NCI-H446 treated with DMSO at 0.1 percent for 48 hours (cell line): ENCODE measurements at regions not wholly inside any gene's neighbourhood (a gene's known extent, or its start where the extent isn't known, plus 50 kb on each side); places are given as distances from the start of the nearest gene placed in this dataset.

ENCODE experiments used
- DNase-seq: peaks from one replicate; lab custom pipeline; 2025; lab: John Stamatoyannopoulos, UW

- DNase-seq = no peak
Measured at GRCh38 chr10:126783806-126784557, 113.5 kb upstream of the C10orf90 start.

DNA sequence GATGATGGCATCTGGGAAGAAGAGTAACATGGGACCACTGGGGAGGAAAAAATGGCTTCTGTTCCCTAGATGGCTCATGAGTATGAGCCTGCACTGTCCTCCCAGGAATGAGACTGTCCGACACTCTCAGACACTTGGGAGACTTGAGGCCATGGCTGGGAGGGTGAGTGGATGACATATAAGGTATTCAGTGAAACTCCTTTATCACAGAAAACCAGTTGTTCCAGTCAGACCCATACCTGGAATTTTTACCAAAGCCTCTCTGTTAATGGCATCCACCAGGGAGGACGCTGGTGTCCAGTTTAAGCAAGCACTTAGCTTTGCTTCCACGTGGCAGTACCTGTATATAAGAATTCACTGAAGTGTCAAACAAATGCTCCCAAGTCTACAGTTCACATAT is 116.7 kb upstream of the C10orf90 start:
- DNase-seq = no peak

DNA sequence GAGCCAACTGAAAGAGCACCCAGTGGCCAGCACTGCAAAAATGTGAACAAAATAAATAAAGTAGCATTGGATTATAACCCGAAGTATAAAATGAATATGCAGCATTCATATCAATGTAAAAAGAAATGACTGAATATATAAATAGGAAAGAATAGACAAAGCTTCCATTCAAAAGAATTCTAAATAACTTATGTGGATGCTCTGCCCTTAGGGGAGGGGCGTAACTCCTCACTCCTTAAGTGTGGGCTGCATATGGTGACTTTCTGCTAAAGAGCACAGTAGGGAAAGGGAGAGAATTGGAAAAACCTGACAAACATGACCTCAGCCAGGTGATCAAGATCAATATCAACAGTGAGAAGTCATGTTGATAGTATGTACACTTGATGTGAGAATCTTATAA is 109.9 kb upstream of the DOCK1 start:
- no peak for DNase-seq

- DNase-seq = no peak
Measured at GRCh38 chr10:126798649-126799048, 106.6 kb upstream of the DOCK1 start.

GRCh38 chr10:126803394-126803793 is 101.8 kb upstream of the DOCK1 start:
- DNase-seq = no peak

DNA sequence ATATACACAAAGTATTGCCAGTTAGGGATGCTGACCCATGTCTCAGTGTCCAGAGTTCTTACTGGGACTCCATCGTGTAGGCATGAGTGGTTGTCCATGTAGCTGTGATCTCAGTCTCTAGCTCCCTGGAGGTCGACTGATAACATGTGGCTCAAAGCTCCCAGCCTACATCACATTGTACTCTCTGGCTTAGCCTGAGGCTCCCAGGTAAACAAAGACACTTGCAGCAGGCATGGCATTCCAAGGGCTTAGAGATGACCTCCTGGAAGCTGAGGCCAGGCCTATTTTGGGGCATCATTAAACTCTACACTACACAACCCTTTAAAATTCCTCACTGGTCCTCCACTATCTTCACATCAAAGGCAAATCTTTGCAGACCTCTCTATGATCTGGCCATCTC is 100.8 kb upstream of the DOCK1 start:
- DNase-seq = no peak

DNA sequence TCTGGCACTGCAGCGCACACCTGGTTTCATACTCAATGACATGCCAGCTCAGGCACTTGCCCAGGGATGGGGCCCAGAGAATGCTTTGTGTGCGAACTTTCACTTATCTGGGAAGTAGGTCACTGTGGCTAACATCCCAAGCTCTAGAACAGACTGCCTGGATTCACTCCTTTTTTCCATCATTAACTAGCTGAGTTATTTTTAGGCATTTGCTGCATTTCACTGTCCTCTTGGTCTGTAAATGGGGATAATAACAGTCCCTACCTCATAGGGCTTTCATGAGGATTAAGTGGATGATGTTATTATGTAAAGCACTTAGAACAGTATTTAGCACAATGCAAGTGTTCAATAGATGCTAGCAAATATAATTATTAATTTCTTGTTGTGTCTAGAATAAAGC is 98.7 kb upstream of the DOCK1 start:
- DNase-seq = no peak

GRCh38 chr10:126806991-126807702 is 98.1 kb upstream of the DOCK1 start:
- no peak for DNase-seq

- DNase-seq = no peak
Measured at GRCh38 chr10:126808103-126808502, 97.1 kb upstream of the DOCK1 start.

DNA sequence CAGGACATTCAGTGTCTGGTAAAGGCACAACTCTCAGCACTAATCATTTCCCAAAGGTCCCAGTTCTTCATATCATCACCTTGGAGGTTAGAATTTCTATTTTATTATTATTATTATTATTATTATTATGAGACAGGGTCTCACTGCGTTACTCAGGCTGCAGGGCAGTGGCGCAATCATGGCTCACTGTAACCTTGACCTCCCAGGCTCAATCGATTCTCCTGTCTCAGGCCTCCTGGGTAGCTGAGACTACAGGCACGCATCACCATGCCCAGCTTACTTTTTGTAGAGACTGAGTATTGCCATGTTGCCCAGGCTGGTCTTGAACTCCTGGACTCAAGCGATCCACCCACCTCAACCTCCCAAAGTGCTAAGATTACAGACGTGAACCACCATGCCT is 91.8 kb upstream of the DOCK1 start:
- DNase-seq = no peak

GRCh38 chr10:126833542-126833941 is 71.7 kb upstream of the DOCK1 start:
- no peak for DNase-seq

DNA sequence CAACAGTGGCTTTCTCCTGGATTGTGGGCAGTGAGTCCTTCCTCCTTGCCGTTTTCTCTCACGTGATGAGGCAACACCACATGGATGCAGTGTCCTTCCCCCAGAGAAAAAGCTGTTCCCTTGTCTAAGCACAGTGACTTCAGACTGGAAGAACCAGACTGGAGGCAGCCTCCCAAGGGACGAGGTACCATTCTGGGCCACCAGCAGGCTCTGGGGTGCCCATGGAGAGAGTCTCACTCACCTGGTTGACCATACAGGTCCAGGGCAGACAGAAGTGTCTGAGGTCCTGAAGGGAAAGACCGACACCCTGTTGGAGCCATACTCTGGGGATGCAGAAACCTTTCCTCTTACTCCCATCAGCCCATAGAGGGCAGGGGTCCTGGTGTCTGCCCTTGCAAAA is 69.2 kb upstream of the DOCK1 start:
- DNase-seq = no peak

GRCh38 chr10:126838316-126838715 is 66.9 kb upstream of the DOCK1 start:
- no peak for DNase-seq

GRCh38 chr10:126839094-126839761 is 66.0 kb upstream of the DOCK1 start:
- DNase-seq = no peak

DNA sequence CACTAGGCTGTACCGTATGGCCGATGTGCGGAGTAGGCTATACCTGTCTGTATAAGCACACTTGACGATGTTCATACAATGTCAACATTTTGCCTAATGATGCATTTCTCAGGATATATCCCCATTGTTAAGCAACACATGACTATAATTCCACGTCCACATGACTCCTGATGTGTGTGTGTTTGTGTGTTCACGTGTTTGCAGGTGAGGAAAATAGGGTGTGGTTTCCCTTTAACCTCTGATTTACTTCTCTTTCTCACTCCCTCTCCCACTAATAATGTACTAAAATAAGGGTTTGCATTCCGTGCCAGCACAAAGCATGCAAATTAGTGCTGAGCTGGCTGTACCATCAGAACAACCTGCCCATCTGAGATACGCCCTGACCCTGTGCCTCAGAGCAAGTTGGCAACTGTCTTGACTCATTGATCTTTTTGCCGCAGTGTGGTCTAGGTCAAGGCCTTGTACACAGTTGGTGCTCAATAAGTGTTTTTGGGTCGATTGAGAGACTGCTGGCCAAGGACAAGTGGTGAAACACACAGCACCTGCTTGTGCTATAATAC is 64.6 kb upstream of the DOCK1 start:
- DNase-seq = no peak

DNA sequence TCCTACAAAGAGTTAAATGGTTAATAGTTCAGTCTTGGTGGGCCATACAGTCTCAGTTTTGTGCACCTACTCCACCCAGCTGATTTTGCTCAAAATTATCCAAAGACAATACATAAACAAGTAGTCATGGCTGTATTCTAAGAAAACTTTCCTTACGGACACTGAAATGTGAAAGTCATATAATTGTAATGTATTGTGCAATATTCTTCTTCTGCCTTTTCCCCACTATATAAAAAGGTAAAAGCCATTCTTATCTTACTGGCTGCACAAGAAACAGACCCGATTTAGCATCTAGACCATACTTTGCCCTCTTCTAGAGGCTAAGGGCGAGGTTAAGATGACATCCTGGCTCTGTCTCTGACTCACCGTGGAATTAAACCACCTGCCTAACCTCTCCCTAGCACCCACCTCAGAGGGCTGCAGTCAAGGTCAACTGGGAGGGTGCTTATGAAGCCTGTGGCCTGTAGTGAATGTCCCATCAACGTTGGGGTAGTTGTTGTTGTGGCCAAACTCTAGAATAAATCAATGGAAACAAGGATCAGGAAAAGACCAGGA is 63.8 kb upstream of the DOCK1 start:
- DNase-seq = no peak

DNA sequence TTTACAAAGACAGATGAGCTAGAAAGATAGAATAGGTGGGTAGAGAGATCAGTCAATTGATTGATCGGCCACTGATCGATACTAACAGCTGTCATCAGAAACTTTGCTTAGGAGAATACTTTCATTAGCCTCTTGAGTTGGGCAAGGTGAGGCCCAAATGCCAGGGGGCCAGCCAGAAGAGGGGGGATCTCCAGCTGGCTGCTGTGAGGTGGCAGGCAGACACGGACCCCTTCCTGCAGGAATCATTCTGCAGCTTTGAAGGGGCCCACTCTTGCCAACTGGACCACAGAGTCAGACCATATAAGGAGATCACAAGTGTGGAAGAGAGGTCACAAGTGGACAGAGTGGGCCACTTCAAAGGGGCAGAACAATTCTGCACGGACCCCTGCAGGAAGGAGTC is 62.9 kb upstream of the DOCK1 start:
- DNase-seq = no peak

DNA sequence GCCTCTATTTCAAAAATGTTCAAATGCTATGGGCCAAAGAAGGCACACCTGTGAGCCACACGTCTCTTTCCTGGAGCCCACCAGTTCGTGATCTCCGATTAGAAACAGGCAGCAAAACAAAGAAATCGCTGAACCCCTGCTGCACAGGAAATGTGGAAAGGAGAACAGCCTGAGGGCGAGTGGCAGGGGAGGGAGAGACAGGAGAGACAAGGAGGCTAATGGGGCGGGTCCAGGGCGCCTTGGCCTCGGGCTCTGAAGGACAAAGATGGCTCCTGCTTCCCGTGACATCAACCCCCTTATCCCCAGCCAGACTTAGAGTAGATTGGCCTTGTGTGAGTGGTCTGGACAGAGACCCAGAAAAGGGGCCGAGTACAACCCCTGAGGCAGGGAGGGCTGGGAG is 62.4 kb upstream of the DOCK1 start:
- no peak for DNase-seq

DNA sequence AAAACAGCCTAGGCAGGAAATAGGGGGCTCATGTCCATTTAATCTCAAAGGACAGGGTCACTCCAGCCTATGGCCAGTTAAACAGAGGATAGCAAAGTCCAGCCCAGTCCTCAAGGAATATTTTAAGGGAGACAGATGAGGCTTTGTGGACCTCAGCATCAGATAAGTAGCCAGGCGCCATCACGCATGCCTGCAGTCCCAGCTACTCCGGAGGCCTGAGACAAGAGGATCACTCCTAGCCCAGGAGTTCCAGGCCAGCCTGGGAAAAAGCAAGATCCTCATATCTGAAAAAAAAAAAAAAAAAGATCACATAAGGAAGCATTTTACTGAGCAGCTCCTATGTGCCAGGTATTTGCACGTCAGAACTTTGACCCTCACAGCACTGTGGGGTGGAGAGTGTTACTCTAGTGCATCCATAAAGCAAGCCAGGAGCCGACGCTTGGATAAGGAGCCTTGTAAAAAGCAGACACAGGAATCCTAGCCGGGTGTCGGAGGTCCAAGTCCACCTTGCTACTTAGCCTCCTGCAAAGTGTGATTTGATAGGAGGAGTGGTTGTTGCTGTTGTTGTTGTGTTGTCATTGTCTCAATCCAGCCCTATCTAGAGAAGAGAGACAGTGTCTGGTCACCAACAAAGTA is 61.8 kb upstream of the DOCK1 start:
- DNase-seq = no peak

DNA sequence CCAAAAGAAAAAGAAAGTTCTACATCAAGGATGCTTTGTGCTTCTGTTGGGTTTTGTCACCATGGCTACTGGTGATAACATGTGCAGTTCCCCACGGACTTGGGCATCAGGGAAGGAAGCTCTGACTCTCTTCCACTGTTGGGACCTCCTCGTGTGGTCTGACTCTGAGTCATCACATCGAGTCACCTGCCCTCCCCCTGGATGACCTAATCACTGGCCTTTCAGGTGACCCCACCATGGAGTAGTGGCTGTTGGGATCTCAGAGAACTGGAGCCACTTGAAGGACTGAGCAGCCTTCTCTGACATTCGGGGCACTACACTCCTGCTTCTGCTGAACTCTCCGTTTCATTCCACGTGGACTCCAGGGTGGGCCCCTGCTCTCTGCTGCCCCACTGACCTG is 60.8 kb upstream of the DOCK1 start:
- DNase-seq = no peak

DNA sequence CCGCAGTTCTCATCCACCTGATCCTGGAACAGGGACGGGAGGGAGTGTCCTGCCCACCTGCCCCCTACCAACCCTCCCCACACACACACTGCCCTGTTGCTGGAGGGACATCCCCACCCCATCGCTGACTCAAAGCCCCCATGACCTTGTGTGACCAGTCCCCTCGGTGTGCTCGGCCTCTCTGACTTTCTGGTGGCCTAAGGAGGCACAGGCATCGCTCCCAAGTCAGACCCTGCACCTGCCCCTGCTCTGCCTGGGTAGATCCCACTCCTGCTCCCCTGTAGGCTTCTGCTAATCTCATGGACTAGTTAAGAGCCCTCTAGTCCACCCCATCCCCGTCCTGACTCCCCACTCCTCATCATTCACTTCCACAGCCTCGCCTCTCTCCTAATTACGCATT is 58.8 kb upstream of the DOCK1 start:
- no peak for DNase-seq

DNA sequence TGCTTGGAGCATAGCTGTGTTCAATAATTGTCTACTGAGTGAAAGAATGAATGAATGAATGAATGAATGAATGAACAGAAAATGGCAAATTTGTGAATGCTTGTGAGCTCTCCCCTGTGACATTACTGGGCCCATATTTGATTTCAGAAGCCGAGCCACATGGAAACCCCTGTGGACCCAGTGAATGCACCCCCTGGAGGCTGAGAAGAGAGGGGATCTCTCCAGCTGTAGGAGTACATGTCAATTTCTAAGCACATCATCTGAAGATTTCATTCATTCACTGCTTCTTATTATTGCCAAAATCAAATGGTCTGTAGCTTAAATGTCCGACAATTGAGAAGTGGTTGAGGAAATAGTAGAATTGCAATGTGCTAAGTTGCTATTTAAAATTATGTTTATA is 58.3 kb upstream of the DOCK1 start:
- no peak for DNase-seq
